ENCODE measurements at regions not wholly inside any gene's neighbourhood (a gene's known extent, or its start where the extent isn't known, plus 50 kb on each side); places are given as distances from the start of the nearest gene placed in this dataset.

DNA sequence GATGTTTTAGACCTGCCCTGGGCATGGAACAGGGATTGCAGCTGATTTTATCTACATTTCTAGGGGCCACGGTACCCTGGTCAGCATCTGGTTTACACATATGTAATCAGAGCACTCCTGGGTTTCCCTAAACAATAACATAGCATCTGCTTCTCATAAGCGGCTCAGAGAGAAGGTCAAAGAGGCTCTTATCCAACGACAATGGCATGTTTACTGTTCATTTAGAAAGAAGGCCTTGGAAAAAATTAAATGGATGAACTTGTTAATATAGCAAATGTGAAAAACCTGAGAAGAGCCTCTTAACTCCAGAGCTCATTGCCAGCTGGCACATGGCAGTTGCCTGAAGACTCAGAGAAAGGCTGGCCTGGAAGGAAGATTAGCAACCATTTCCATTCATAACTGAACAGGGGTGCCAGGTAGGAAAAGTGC, 202.8 kb upstream of the THUMPD2 start:
- TF ChIP-seq, protein P1, sequence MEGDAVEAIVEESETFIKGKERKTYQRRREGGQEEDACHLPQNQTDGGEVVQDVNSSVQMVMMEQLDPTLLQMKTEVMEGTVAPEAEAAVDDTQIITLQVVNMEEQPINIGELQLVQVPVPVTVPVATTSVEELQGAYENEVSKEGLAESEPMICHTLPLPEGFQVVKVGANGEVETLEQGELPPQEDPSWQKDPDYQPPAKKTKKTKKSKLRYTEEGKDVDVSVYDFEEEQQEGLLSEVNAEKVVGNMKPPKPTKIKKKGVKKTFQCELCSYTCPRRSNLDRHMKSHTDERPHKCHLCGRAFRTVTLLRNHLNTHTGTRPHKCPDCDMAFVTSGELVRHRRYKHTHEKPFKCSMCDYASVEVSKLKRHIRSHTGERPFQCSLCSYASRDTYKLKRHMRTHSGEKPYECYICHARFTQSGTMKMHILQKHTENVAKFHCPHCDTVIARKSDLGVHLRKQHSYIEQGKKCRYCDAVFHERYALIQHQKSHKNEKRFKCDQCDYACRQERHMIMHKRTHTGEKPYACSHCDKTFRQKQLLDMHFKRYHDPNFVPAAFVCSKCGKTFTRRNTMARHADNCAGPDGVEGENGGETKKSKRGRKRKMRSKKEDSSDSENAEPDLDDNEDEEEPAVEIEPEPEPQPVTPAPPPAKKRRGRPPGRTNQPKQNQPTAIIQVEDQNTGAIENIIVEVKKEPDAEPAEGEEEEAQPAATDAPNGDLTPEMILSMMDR (IDR thresholded peaks at IDR 0.05): no peak
- TF ChIP-seq EZH2 (IDR thresholded peaks at IDR 0.05; ENCODE audit: borderline replicate concordance, insufficient read depth, low read depth, low read length, poor library complexity, severe bottlenecking): no peak

Measured in B cell (primary cell).